ENCODE measurements at regions not wholly inside any gene's neighbourhood (a gene's known extent, or its start where the extent isn't known, plus 50 kb on each side); places are given as distances from the start of the nearest gene placed in this dataset.

DNA sequence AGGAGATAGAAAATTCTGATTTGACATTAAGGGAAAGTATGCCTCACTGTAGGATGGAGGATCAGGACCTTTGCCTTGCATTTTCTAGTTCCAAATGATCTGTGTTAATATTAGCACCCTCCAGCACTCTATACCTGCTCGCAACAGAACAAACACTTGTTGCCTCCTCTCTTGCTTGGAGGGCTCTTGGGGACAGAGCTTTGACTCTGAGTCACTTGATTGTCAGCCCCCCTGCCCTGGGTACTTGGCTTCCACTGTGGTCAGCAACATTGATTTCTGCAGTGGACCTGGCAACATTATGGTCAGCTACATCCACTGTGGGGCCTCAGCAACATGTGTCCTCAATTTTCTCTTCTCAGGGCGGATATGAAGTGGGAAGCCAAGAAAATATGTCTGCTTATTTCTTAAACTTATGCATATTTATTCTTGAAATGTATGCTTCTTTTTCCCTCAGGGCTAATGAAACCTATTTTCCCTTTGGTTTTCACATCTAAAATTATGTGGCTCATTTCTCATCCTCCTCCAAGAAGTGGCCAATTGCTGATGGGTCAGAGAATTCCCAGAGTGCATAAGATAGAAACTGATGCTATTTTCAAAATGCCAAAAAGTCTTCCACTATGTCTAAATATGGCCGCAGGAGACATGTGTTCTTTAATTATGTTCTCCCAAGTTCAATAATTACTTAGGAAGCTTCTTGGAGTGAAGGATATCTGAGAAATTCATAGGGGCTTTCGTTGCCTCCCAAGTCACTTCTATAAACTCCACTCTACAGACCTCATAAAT is 94.6 kb upstream of the SMIM36 start:
- no peak overlapping the region for H3K27ac ChIP-seq
- 81 to 86% methylated on average over 4 of the region's 4 CpGs for WGBS, 2 donors
- H3K27me3 ChIP-seq: no peaks in the 10 kb centered on the region
- no peak for DNase-seq (ENCODE audit: low spot score in 2 of 2)
- H3K4me3 ChIP-seq: no peak overlapping the region
- no peaks in the 10 kb centered on the region for H3K36me3 ChIP-seq
- peaks cover 0 to 22% (median 0%) of the 10 kb centered on the region in 4 donors for H3K4me1 ChIP-seq
- TF ChIP-seq, protein P1, sequence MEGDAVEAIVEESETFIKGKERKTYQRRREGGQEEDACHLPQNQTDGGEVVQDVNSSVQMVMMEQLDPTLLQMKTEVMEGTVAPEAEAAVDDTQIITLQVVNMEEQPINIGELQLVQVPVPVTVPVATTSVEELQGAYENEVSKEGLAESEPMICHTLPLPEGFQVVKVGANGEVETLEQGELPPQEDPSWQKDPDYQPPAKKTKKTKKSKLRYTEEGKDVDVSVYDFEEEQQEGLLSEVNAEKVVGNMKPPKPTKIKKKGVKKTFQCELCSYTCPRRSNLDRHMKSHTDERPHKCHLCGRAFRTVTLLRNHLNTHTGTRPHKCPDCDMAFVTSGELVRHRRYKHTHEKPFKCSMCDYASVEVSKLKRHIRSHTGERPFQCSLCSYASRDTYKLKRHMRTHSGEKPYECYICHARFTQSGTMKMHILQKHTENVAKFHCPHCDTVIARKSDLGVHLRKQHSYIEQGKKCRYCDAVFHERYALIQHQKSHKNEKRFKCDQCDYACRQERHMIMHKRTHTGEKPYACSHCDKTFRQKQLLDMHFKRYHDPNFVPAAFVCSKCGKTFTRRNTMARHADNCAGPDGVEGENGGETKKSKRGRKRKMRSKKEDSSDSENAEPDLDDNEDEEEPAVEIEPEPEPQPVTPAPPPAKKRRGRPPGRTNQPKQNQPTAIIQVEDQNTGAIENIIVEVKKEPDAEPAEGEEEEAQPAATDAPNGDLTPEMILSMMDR (IDR thresholded peaks at IDR 0.05): no peak
- TF ChIP-seq EP300 (IDR thresholded peaks at IDR 0.05): no peak
- no peak for TF ChIP-seq POLR2A (IDR thresholded peaks at IDR 0.05)
- peaks cover 0 to 10% (median 0%) of the 10 kb centered on the region in 4 donors for H3K9me3 ChIP-seq

DNA sequence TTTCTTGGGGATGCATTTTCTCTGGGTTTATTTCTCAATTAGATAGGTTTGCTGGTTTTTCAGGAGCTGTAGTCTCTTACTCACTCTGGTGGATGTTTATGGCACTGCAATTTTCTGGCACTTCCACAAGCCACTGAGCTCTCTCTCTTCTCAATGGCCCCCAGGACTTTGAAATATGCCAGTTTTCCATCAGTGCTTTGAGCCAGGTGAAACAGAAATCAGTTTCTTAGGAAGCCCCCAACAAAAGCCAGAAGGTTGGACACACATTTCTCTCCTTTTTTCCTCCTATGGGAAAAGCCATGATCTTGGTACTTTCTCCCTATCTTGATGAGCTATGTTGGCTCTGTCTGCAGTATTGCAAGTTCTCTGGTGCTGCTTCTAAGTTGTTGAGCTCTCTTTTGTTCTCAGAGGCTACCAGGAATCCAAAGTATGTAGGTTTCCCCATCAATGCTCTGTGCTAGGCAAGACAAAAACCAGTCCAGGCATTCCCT is 90.7 kb upstream of the SMIM36 start:
- no peak for DNase-seq (ENCODE audit: low spot score in 2 of 2)
- no peak overlapping the region for H3K4me3 ChIP-seq
- TF ChIP-seq, protein P1 (IDR thresholded peaks at IDR 0.05): peak; percentile 42 to 66 (median 55)
- TF ChIP-seq POLR2A (IDR thresholded peaks at IDR 0.05): no peak
- no peaks in the 10 kb centered on the region for H3K36me3 ChIP-seq
- H3K27ac ChIP-seq: no peak overlapping the region
- H3K9me3 ChIP-seq: peaks cover 0 to 49% (median 12%) of the 10 kb centered on the region in 4 donors
- no peaks in the 10 kb centered on the region for H3K27me3 ChIP-seq
- H3K4me1 ChIP-seq: no peaks in the 10 kb centered on the region

DNA sequence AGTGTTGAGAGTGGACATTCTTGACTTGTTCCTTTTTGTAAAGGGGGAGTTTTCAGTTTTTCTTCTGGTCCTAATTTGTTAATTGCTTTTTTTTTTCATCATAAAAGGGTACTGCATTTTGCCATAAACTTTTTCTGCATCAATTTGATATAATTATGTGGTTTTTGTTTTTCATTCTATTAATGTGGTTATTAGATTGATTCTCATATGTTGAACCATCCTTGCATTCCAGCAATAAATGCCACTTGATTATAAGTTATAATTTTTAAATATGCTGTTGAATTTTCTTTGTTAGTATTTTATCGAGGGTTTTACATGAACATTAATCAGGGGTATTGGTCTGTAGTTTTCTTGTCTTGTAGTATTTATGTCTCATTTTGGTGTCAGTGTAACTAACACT is 87.2 kb upstream of the SMIM36 start:
- H3K27me3 ChIP-seq: no peaks in the 10 kb centered on the region
- 97 to 98% methylated on average over 1 of the region's 1 CpG for WGBS, 2 donors
- peaks cover 0 to 56% (median 12%) of the 10 kb centered on the region in 4 donors for H3K9me3 ChIP-seq
- TF ChIP-seq, protein P1 (IDR thresholded peaks at IDR 0.05): no peak
- no peak for TF ChIP-seq POLR2A (IDR thresholded peaks at IDR 0.05)
- TF ChIP-seq EP300 (IDR thresholded peaks at IDR 0.05): no peak
- no peaks in the 10 kb centered on the region for H3K36me3 ChIP-seq
- no peaks in the 10 kb centered on the region for H3K4me1 ChIP-seq
- H3K4me3 ChIP-seq: no peak overlapping the region
- H3K27ac ChIP-seq: no peak overlapping the region
- DNase-seq (ENCODE audit: low spot score in 2 of 2): no peak

DNA sequence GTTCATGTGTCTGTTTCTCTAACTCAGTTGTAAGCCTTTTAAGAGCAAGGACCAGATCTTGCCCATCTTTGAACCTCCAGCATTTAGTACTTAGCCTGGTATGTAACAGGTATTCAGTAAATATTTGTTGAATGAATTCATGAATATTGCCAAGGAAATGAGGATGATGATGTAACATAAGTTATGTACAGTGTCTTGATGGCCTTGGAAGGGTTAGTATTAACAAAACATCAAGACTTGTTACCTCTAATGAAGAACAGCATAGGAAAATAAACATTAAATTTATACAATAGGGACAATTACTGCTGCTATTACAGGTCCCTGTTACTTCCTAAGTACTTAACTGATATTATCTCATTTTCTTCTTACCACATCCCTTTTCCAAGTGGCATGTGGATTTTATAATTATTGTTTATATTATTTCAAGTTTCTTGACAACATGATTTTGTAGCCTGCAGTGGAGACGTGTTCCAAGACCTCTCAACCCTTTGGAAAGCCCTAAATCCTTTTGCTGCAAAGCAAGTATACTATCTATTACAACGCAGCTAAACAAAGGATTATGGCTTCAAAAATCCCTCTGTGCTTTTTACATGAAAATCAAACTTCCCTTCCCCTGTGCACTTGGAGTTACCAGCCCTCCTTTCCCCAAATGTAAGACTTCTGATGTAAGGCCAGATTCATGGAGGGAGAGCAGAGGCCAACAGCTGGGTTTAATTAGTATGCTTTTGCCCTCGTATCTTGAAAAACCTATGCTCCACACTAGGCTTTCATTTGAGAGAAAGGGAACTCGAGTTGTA is 77.4 kb upstream of the SMIM36 start:
- no peak for DNase-seq (ENCODE audit: low spot score in 2 of 2)
- WGBS, 2 donors: 40 to 45% methylated on average over 4 of the region's 4 CpGs
- TF ChIP-seq EP300 (IDR thresholded peaks at IDR 0.05) (peak in 1 of 2 donors; percentile 18), POLR2A (IDR thresholded peaks at IDR 0.05) (no peak)
- no peak overlapping the region for H3K4me3 ChIP-seq
- H3K27me3 ChIP-seq: no peaks in the 10 kb centered on the region
- H3K4me1 ChIP-seq: peaks cover 0 to 52% (median 13%) of the 10 kb centered on the region in 4 donors
- H3K9me3 ChIP-seq: no peaks in the 10 kb centered on the region
- H3K27ac ChIP-seq: peak overlapping the region; percentile 61 to 85 (median 78)
- H3K36me3 ChIP-seq: no peaks in the 10 kb centered on the region

DNA sequence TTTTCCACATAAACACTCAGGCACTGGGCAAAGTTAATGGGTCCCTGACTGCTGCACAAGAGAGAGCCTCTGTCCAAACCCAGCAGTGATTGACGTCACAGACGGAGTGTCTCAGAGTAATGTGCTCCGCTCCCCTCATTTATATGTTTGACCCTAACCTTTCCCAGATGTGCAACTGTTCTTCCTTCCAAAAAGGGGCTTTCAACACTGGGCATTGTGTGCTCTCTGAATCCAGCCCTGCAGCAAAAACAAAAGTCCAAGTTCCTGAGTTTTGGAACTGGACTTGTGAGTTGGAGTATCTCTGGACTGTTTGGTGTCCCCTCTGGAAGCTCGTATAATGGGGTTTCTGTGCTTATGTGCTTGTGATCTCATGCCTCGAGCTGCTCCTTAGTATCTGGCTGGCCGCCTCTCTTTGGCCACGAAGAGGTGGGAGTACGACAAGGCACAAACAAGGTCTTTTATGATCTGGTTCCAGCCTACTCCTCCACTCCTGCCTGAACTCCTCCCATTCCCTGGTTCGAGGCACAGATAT is 76.4 kb upstream of the SMIM36 start:
- peak overlapping the region; percentile 61 to 85 (median 78) for H3K27ac ChIP-seq

More for the DNA sequence above, 76.4 kb upstream of the SMIM36 start:
- DNase-seq (ENCODE audit: low spot score in 2 of 2): peak; percentile 32 to 64
- no peaks in the 10 kb centered on the region for H3K9me3 ChIP-seq
- 18 to 24% methylated on average over 9 of the region's 9 CpGs for WGBS, 2 donors
- H3K36me3 ChIP-seq: no peaks in the 10 kb centered on the region
- no peaks in the 10 kb centered on the region for H3K27me3 ChIP-seq
- TF ChIP-seq EP300 (IDR thresholded peaks at IDR 0.05): peak; percentile 63 to 84
- TF ChIP-seq, protein P1 (IDR thresholded peaks at IDR 0.05): no peak
- H3K4me3 ChIP-seq: no peak overlapping the region
- peaks cover 0 to 58% (median 13%) of the 10 kb centered on the region in 4 donors for H3K4me1 ChIP-seq
